Nephron progenitor cell (in vitro differentiated cells): ENCODE measurements at regions not wholly inside any gene's neighbourhood (a gene's known extent, or its start where the extent isn't known, plus 50 kb on each side); places are given as distances from the start of the nearest gene placed in this dataset.

Experiments used
- DNase-seq: peaks from one replicate; pipeline ENCODE4 v3.0.0; 2021
- H3K27ac Mint-ChIP-seq: 2 replicates; pipeline ENCODE4 v1.8.0; 2021; ENCODE audit warnings: mild to moderate bottlenecking, moderate library complexity, mixed read lengths
- H3K27me3 Mint-ChIP-seq: 2 replicates; pipeline ENCODE4 v1.8.0; 2021; ENCODE audit warnings: mild to moderate bottlenecking, low read depth, mixed read lengths; ENCODE audit not compliant: poor library complexity
- H3K36me3 Mint-ChIP-seq: 2 replicates; pipeline ENCODE4 v1.8.0; 2021; ENCODE audit warnings: low read depth, mixed read lengths
- H3K4me1 Mint-ChIP-seq: 2 replicates; pipeline ENCODE4 v1.8.0; 2021; ENCODE audit warnings: mixed read lengths
- H3K4me3 Mint-ChIP-seq: 2 replicates; pipeline ENCODE4 v1.8.0; 2021; ENCODE audit warnings: mild to moderate bottlenecking, moderate library complexity, mixed read lengths
- H3K9me3 Mint-ChIP-seq: 2 replicates; pipeline ENCODE4 v1.8.0; 2021; ENCODE audit warnings: mild to moderate bottlenecking, moderate library complexity, mixed read lengths
- TF ChIP-seq, protein P1 (sequence below): fragments of 200-600 bp; sonication (generic); IDR thresholded peaks from 2 replicates; pipeline ENCODE4 v1.5.0; 2021; ENCODE audit warnings: antibody characterized with exemption

DNA sequence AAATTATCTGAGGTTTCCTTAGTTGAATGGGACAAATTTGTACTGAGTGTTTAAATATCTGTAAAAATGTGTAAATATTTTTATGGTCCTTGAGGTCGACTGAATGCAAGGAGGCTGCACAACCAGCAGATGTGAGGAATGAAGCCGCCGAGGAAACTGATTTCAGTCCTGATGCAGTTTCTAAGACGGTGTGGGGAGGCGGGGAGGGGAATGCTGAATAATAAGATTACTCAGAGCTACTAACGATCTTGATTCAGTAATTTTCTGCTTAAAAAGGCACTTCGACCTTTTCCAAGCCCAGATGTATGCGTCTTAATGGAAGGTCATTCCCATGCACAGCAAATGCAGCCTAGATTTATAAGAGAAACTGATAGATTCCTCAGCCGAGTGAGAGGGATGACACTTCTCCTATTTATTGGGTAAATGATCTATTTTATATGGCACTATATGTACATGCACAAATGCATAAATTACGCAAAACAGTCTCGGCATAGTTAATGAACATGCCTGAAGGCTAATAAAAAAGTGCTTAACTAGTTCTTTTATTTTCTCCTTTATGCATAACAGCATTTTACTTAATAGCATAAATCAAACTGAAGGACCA lies 167.6 kb upstream of the PITRM1 start:
- H3K4me3 Mint-ChIP-seq: no peak overlapping the region
- H3K27ac Mint-ChIP-seq: no peak overlapping the region

DNA sequence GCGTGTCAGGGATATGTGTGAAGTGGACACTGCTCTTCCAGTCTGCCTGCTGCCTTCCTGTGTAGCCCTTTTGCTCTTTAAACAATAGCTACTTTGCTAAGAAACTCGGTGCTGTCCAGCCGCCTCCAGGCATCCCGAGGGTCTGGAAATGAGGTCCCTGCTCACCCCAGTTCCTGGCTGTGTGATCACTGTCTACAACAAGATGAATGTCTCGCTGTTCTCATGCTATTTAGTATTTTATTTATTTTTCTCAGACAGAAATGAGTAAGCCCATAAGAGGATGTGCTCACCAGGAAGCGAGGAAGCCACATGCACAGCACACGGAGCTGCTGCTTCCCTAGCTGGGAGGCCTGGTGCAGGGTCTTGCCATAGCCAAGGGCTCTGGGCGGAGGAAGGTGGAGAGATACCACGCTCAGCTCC lies 167.0 kb upstream of the PITRM1 start:
- H3K27me3 Mint-ChIP-seq: peaks cover 6% of the 10 kb centered on the region
- H3K4me3 Mint-ChIP-seq: no peak overlapping the region
- peaks cover 32% of the 10 kb centered on the region for H3K4me1 Mint-ChIP-seq
- no peak for DNase-seq
- no peaks in the 10 kb centered on the region for H3K36me3 Mint-ChIP-seq
- TF ChIP-seq, protein P1, sequence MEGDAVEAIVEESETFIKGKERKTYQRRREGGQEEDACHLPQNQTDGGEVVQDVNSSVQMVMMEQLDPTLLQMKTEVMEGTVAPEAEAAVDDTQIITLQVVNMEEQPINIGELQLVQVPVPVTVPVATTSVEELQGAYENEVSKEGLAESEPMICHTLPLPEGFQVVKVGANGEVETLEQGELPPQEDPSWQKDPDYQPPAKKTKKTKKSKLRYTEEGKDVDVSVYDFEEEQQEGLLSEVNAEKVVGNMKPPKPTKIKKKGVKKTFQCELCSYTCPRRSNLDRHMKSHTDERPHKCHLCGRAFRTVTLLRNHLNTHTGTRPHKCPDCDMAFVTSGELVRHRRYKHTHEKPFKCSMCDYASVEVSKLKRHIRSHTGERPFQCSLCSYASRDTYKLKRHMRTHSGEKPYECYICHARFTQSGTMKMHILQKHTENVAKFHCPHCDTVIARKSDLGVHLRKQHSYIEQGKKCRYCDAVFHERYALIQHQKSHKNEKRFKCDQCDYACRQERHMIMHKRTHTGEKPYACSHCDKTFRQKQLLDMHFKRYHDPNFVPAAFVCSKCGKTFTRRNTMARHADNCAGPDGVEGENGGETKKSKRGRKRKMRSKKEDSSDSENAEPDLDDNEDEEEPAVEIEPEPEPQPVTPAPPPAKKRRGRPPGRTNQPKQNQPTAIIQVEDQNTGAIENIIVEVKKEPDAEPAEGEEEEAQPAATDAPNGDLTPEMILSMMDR: no peak
- H3K27ac Mint-ChIP-seq: no peak overlapping the region
- no peaks in the 10 kb centered on the region for H3K9me3 Mint-ChIP-seq

More for the DNA sequence above, 167.6 kb upstream of the PITRM1 start:
- peaks cover 29% of the 10 kb centered on the region for H3K4me1 Mint-ChIP-seq
- no peak for DNase-seq
- H3K27me3 Mint-ChIP-seq: peaks cover 8% of the 10 kb centered on the region
- H3K36me3 Mint-ChIP-seq: no peaks in the 10 kb centered on the region
- TF ChIP-seq, protein P1: no peak
- no peaks in the 10 kb centered on the region for H3K9me3 Mint-ChIP-seq

DNA sequence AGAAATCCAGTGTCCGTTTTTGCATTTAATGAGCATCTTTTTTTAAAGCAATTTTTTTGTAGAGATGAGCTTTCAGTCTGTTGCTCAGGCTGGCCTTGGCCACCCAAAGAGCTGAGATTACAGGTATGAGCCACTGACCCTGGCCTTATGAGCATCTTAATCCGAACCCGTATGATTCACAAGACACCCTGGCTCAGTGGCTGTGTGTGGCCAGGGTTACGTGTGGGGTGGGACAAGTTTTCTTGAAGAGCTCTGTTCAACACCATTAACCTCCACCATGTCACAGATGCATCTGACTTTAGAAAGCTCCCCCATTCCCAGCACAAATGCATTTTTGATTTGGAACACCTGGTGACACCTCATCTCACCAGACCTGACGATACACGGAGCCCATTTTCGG lies 166.5 kb upstream of the PITRM1 start:
- no peak overlapping the region for H3K27ac Mint-ChIP-seq
- TF ChIP-seq, protein P1: no peak
- no peak overlapping the region for H3K4me3 Mint-ChIP-seq
- peaks cover 6% of the 10 kb centered on the region for H3K27me3 Mint-ChIP-seq
- no peaks in the 10 kb centered on the region for H3K9me3 Mint-ChIP-seq
- DNase-seq: no peak
- H3K4me1 Mint-ChIP-seq: peaks cover 32% of the 10 kb centered on the region
- H3K36me3 Mint-ChIP-seq: no peaks in the 10 kb centered on the region

DNA sequence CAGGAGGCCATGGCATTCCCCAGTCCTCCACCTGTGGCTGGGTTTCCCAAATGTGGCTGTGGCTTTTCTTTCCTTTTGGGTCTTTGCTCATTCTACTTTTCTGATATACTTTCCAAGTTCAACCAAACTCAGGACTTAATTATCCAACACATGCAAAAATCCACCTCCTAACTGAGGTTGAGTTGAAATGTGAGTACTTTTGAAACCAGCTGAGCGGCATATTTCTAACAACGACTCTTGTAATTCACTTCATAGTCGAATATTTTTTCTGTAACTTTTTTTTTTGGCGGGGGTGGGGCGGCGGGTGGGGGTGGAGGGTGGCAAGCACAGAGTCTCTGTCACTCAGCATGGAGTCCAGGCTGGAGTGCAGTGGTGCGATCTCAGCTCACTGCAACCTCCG lies 165.2 kb upstream of the PITRM1 start:
- H3K27ac Mint-ChIP-seq: no peak overlapping the region

DNA sequence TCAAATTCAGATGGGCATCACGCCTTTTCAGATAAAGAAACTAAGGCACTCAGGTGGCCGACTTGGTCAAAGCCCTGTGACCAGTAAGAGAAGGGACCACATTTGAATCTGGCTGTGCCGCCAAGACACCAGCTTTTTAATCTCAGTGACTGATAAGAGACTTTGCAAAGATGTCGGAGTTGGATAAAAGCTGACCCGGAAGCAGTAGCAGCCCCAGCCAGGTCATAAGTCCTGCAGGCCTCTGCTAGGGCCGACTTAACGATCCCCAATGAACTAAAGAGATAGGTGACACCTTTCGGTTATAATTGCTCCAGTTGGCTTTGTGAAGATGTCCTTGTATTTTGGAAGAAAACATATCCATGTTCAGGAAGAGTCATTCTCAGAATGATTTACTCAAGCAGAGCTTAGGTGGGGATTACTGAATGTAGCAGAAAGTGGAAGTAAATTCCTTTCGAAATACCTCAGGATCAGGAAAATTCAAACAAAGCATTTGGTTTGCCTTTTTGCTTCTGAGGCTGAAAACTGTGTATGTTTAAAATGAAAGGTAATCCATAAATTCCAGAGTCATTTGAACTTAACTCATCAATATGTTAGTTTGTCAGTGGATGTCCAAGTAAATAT lies 164.2 kb upstream of the PITRM1 start:
- peaks cover 50% of the 10 kb centered on the region for H3K4me1 Mint-ChIP-seq
- H3K4me3 Mint-ChIP-seq: no peak overlapping the region
- no peaks in the 10 kb centered on the region for H3K9me3 Mint-ChIP-seq
- H3K27ac Mint-ChIP-seq: no peak overlapping the region
- no peak for DNase-seq
- peaks cover 7% of the 10 kb centered on the region for H3K27me3 Mint-ChIP-seq
- H3K36me3 Mint-ChIP-seq: no peaks in the 10 kb centered on the region
- TF ChIP-seq, protein P1: no peak

More for the DNA sequence above, 165.2 kb upstream of the PITRM1 start:
- Mint-ChIP-seq H3K4me1 (peaks cover 45% of the 10 kb centered on the region), H3K36me3 (no peaks in the 10 kb centered on the region), H3K27me3 (peaks cover 7% of the 10 kb centered on the region), H3K9me3 (no peaks in the 10 kb centered on the region), H3K4me3 (no peak overlapping the region)
- DNase-seq: no peak
- TF ChIP-seq, protein P1: no peak

DNA sequence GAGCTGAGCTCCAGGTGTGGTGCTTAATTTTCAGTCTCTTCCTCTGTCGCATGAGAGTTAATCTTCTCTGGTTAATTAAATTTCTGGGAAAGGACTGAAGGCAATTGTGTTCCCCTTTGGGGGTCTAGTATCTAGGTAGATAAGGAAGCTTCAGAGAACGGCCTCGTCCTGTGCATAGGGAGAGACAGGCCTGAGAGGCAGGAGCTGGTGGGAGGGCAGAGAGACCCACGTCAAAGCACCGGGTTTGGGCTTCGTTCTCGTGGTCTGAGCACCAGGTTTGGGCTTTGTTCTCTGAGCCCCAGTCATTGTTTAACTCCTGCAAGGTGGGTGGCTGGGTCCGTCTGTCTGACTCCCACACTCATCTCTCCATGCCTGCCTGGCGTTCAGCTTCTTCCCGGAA lies 160.8 kb upstream of the PITRM1 start:
- Mint-ChIP-seq H3K36me3 (no peaks in the 10 kb centered on the region), H3K4me3 (no peak overlapping the region), H3K27ac (peak overlapping the region; percentile 57), H3K9me3 (no peaks in the 10 kb centered on the region), H3K4me1 (peaks cover 50% of the 10 kb centered on the region), H3K27me3 (peaks cover 3% of the 10 kb centered on the region)
- TF ChIP-seq, protein P1: no peak
- no peak for DNase-seq
